ENCODE measurements at regions not wholly inside any gene's neighbourhood (a gene's known extent, or its start where the extent isn't known, plus 50 kb on each side); places are given as distances from the start of the nearest gene placed in this dataset.
"Not testable (repeated sequence)": the region's sequence is repeated elsewhere in the genome, so short reads cannot be mapped to it uniquely, and the experiment has no call there.

GRCh38 chr7:136431736-136432135, 436.7 kb upstream of the CHRM2 start:
- not testable (repeated sequence) for TF ChIP-seq CTCF, POLR2AphosphoS5, EP300, POLR2A (IDR thresholded peaks at IDR 0.05)

Data from sigmoid colon (tissue), 4 donors.